Liver (tissue), 8 donors: ENCODE measurements at regions not wholly inside any gene's neighbourhood (a gene's known extent, or its start where the extent isn't known, plus 50 kb on each side); places are given as distances from the start of the nearest gene placed in this dataset.

ENCODE experiments used
- DNase-seq: peaks from one replicate; pipeline ENCODE4 v3.0.0-alpha.2; 2017; ENCODE audit warnings: low spot score
- H3K27ac ChIP-seq, 2 donors: one replicate each; pipeline ENCODE4 v1.7.0; 2013; ENCODE audit warnings: inconsistent platforms in 2 of 2, low read length in 2 of 2, control low read depth in 1 of 2, low read depth in 1 of 2, mild to moderate bottlenecking in 1 of 2
- H3K27me3 ChIP-seq, 4 donors: one replicate each; pipeline versions ENCODE4 v1.6.1 to v1.7.0; 2013; ENCODE audit warnings: low read length in 3 of 4, inconsistent platforms in 1 of 4, mild to moderate bottlenecking in 1 of 4, moderate library complexity in 1 of 4; ENCODE audit not compliant: control insufficient read depth in 4 of 4, insufficient read depth in 4 of 4
- H3K36me3 ChIP-seq, 4 donors: one replicate each; pipeline versions ENCODE4 v1.6.1 to v1.7.0; 2013; ENCODE audit warnings: low read length in 3 of 4, mild to moderate bottlenecking in 3 of 4, low read depth in 1 of 4, moderate library complexity in 1 of 4; ENCODE audit not compliant: control insufficient read depth in 4 of 4, insufficient read depth in 3 of 4
- H3K4me1 ChIP-seq, 4 donors: one replicate each; pipeline versions ENCODE4 v1.6.1 to v1.7.0; 2013; ENCODE audit warnings: low read length in 3 of 4, mild to moderate bottlenecking in 3 of 4, moderate library complexity in 1 of 4; ENCODE audit not compliant: control insufficient read depth in 4 of 4, insufficient read depth in 4 of 4
- H3K4me3 ChIP-seq, 3 donors: one replicate each; pipeline versions ENCODE4 v1.6.1 to v1.7.0; 2013; ENCODE audit warnings: low read length in 3 of 3, control low read depth in 1 of 3, low read depth in 1 of 3, mild to moderate bottlenecking in 1 of 3
- H3K9ac ChIP-seq, 2 donors: one replicate each; pipeline ENCODE4 v1.7.0; 2013; ENCODE audit warnings: low read length in 2 of 2, mild to moderate bottlenecking in 2 of 2, moderate library complexity in 2 of 2, control low read depth in 1 of 2, low read depth in 1 of 2
- H3K9me3 ChIP-seq, 4 donors: one replicate each; pipeline versions ENCODE4 v1.6.1 to v1.7.0; 2013; ENCODE audit warnings: low read length in 3 of 4; ENCODE audit not compliant: control insufficient read depth in 4 of 4
- ATF3 ChIP-seq: IDR thresholded peaks from 2 replicates; pipeline ENCODE4 v1.6.1; 2016; ENCODE audit warnings: antibody characterized with exemption
- CTCF ChIP-seq: fragments of 150-350 bp; IDR thresholded peaks from 2 replicates; pipeline ENCODE4 v1.5.1; 2017; ENCODE audit warnings: improper control_type of control experiment, low read depth, low read length; ENCODE audit not compliant: missing input control
- EGR1 ChIP-seq, 2 donors: IDR thresholded peaks; 2 replicates each; pipeline ENCODE4 v1.6.1; 2016 to 2018; ENCODE audit warnings: antibody characterized with exemption in 2 of 2, low read depth in 2 of 2
- FOXA1 ChIP-seq: IDR thresholded peaks from 2 replicates; pipeline ENCODE4 v1.6.1; 2016; ENCODE audit warnings: antibody characterized with exemption
- FOXA2 ChIP-seq: IDR thresholded peaks from 2 replicates; pipeline ENCODE4 v1.6.1; 2016; ENCODE audit warnings: antibody characterized with exemption
- GABPA ChIP-seq, 2 donors: IDR thresholded peaks in 1 of 2; conservative IDR thresholded peaks in 1 of 2; 2 replicates each; pipeline ENCODE4 v1.6.1; 2016; ENCODE audit warnings: antibody characterized with exemption in 2 of 2, mild to moderate bottlenecking in 1 of 2, moderate library complexity in 1 of 2
- HNF4A ChIP-seq, 2 donors: conservative IDR thresholded peaks; 2 replicates each; pipeline ENCODE4 v1.6.1; 2016; ENCODE audit warnings: antibody characterized with exemption in 2 of 2, mild to moderate bottlenecking in 2 of 2
- HNF4G ChIP-seq: IDR thresholded peaks from 2 replicates; pipeline ENCODE4 v1.6.1; 2016; ENCODE audit warnings: antibody characterized with exemption
- JUND ChIP-seq, 2 donors: IDR thresholded peaks; 2 replicates each; pipeline ENCODE4 v1.6.1; 2016; ENCODE audit warnings: antibody characterized with exemption in 2 of 2
- MAX ChIP-seq: IDR thresholded peaks from 2 replicates; pipeline ENCODE4 v1.6.1; 2016; ENCODE audit warnings: antibody characterized with exemption
- NR2F2 ChIP-seq: IDR thresholded peaks from 2 replicates; pipeline ENCODE4 v1.6.1; 2016; ENCODE audit warnings: antibody characterized with exemption
- RAD21 ChIP-seq, 2 donors: IDR thresholded peaks; 2 replicates each; pipeline ENCODE4 v1.6.1; 2016; ENCODE audit warnings: antibody characterized with exemption in 2 of 2, mild to moderate bottlenecking in 2 of 2
- REST ChIP-seq: IDR thresholded peaks from 2 replicates; pipeline ENCODE4 v1.6.1; 2016; ENCODE audit warnings: antibody characterized with exemption, mild to moderate bottlenecking
- RXRA ChIP-seq, 2 donors: IDR thresholded peaks; 2 replicates each; pipeline ENCODE4 v1.6.1; 2017 to 2018; ENCODE audit warnings: antibody characterized with exemption in 2 of 2, mild to moderate bottlenecking in 1 of 2
- SP1 ChIP-seq: IDR thresholded peaks from 2 replicates; pipeline ENCODE4 v1.6.1; 2018; ENCODE audit warnings: antibody characterized with exemption, mild to moderate bottlenecking
- TAF1 ChIP-seq: conservative IDR thresholded peaks from 2 replicates; pipeline ENCODE4 v1.6.1; 2016; ENCODE audit warnings: antibody characterized with exemption, mild to moderate bottlenecking
- YY1 ChIP-seq: IDR thresholded peaks from 2 replicates; pipeline ENCODE4 v1.6.1; 2016; ENCODE audit warnings: antibody characterized with exemption, mild to moderate bottlenecking
- ZBTB33 ChIP-seq: IDR thresholded peaks from 2 replicates; pipeline ENCODE4 v1.6.1; 2016; ENCODE audit warnings: antibody characterized with exemption
- WGBS: extraction: QIAGEN DNeasy Blood & Tissue Kit; methylation state at CpG from one replicate; pipeline ENCODE4 v1.1.7; 2013; 5-methylcytosine and 5-hydroxymethylcytosine counted together
- donor health status: healthy.
- donor health status: healthy.
- donor health status: healthy.
- donor health status: healthy.
- donor health status: healthy.

GRCh38 chrX:149124526-149125108, 380.5 kb downstream of the IDS start:
- H3K27ac ChIP-seq, result no peak overlapping the region
- no peak for DNase-seq
- no peak overlapping the region for H3K9ac ChIP-seq
- no peaks in the 10 kb centered on the region for H3K36me3 ChIP-seq
- TF ChIP-seq SP1, result no peak
- TF ChIP-seq GABPA (IDR thresholded peaks at IDR 0.05 in 1 of 2, conservative IDR thresholded peaks at IDR 0.05 in 1 of 2), result no peak
- no peak for TF ChIP-seq RXRA (IDR thresholded peaks at IDR 0.05)
- no peak for TF ChIP-seq ATF3
- TF ChIP-seq NR2F2, result no peak
- no peak for TF ChIP-seq MAX
- no peak for TF ChIP-seq CTCF
- no peak for TF ChIP-seq HNF4G
- TF ChIP-seq EGR1 (IDR thresholded peaks at IDR 0.05; ENCODE audit: low read depth in 2 of 2), result no peak
- no peak for TF ChIP-seq HNF4A (conservative IDR thresholded peaks at IDR 0.05)
- TF ChIP-seq REST, result no peak
- no peak for TF ChIP-seq YY1
- no peak for TF ChIP-seq RAD21 (IDR thresholded peaks at IDR 0.05)
- TF ChIP-seq FOXA2, result no peak
- no peak for TF ChIP-seq TAF1
- TF ChIP-seq FOXA1, result no peak
- TF ChIP-seq JUND (IDR thresholded peaks at IDR 0.05), result no peak
- TF ChIP-seq ZBTB33, result no peak
- 83% methylated on average over 3 of the region's 3 CpGs for WGBS
- no peaks in the 10 kb centered on the region for H3K9me3 ChIP-seq
- H3K4me3 ChIP-seq, result no peak overlapping the region
- no peaks in the 10 kb centered on the region for H3K27me3 ChIP-seq
- no peaks in the 10 kb centered on the region for H3K4me1 ChIP-seq
